Endometrium (tissue), 2 donors: ENCODE measurements at regions not wholly inside any gene's neighbourhood (a gene's known extent, or its start where the extent isn't known, plus 50 kb on each side); places are given as distances from the start of the nearest gene placed in this dataset.
"Not testable (repeated sequence)": the region's sequence is repeated elsewhere in the genome, so short reads cannot be mapped to it uniquely, and the experiment has no call there.

Source experiments
- FAIRE-seq: peaks from 2 replicates; lab custom pipeline; 2012; peaks lifted over from hg19 to GRCh38; lab: Jason Lieb, UNC
- donor health status: control.
- donor health status: control.

DNA sequence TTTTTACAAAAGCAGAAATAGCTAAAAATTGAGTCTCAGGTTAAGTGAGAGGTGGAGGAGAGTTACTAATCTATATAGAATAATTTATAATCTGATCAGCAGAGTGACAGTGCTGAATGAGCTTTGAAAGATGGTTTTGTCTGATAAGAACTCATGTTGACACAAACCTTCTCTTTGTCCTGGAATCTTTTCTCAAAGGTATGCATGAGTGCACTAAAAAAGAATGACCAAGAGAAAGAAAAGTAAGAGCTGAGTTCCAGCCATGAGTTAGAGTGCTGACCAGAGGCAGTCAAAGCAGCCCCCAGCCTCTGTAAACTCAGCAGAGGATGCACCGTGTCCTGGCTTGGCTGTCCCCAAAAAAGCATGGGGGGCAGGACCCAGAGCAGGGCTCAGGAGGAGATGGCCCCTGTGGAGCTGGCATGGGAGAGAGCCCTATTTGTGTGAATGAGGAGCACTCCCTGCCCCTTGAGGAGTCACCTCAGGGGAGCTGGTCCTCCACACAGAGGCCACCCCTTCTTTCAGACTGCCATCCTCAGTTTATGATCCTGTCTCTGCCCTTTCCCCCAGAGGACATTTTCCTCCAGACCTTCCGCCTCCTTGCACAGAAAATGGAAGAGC lies 129.8 kb downstream of the SEC23A start:
- no peak for FAIRE-seq

- FAIRE-seq = peak; percentile 37
These were observed 130.5 kb downstream of the SEC23A start for GRCh38 chr14:38972511-38972910.

- FAIRE-seq = no peak
These were observed 131.6 kb downstream of the SEC23A start for GRCh38 chr14:38971258-38971921.

DNA sequence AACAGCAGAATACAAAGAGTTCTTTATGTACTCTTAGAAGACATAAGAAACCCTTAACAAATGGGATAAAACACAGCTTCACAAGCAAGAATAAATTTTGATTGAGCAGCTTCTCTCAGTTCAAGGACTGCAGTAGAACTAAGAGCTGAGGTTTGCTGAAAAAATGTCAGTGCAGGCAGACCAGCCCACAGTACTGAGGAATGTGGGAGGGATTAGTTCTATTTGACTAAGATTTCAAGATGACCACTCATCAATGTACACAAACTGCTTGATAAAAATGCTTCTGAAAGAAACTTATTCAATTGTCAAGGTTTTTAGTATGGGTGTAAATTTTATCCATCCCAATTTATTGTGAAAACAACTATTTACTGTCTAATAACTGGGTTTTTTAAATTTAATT lies 138.4 kb downstream of the SEC23A start:
- FAIRE-seq = no peak

- FAIRE-seq = no peak
These were observed 142.0 kb downstream of the SEC23A start for GRCh38 chr14:38960946-38961531.

DNA sequence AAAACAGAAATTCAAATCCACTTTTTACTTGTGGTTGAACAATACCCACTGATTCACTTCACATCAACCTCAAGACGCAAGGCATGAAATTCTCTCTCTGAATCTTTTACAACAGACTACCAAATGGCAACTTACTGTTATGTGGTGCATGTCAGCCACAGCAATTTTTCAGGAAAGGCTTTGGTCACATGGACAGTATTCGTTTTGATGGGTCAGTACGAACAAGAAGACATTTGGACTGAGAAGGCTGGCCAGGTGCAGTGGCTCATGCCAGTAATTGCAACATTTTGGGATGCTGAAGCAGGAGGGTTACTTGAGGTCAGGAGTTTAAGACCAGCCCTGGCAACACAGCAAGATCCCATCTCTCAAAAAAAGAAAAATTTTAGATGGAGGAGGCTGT lies 144.0 kb downstream of the SEC23A start:
- FAIRE-seq = no peak

- no peak for FAIRE-seq
These were observed 144.4 kb downstream of the SEC23A start for GRCh38 chr14:38958589-38958988.

- peak; percentile 92 for FAIRE-seq
These were observed 151.6 kb downstream of the SEC23A start for GRCh38 chr14:38951451-38951850.

GRCh38 chr14:38950676-38951075 lies 152.4 kb downstream of the SEC23A start:
- FAIRE-seq = no peak

- FAIRE-seq = no peak
These were observed 154.5 kb downstream of the SEC23A start for GRCh38 chr14:38948576-38948975.

- FAIRE-seq = peak; percentile 60
These were observed 154.9 kb downstream of the SEC23A start for GRCh38 chr14:38948171-38948570.

DNA sequence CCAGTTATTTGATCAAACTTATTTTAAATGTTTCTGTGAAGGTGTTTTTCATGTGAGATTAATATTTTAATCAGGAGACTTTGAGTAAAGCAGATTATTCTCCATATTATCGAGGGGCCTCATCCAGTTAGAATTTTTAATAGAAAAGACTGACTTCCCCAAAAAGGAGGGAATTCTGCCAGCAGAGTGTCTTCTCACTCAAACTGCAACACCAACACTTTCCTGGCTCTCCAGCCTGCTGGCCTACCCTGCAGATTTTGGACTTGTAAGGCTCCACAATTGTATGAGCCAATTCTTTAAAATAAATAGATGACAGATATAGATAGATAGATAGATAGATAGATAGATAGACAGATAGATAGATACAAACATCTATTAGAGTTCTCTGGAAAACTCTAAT lies 155.7 kb downstream of the SEC23A start:
- no peak for FAIRE-seq

DNA sequence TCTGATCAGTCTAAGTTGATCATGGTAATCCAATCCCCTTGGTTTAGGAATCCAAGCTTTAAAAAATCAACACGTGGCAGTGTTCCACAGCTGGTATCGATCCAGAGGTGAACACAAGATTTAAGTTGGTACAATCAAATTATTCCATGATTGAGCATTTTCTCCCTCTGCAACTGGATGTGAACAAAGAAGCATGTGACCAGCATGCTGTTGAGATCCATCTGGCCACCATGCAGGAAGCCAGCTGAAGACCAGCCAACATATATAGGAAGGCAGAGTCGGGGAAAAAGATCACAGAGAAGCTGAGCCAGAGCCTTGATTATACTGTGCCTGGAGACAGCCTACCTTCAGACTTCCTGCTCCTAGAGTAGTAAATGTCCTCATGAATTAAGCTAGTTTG lies 158.3 kb downstream of the SEC23A start:
- no peak for FAIRE-seq

DNA sequence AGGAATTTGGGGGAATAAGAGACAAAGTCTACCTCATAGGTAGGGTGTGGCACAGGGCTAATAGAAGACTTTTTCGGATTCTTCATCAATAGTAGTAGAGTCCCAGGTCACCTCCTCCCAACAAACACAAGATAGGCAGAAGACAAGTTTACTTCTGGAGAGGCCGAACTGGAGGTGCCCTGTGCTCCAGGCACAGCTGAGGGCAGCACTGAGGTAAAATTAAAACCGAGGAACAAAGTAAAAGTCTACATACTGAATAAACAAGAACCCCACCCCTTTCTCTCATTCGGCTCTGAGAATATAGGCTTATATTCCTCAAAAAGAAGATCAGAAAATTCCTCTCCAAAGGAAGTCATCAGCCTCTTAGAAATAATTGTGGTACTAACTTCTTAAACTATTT lies 161.5 kb downstream of the SEC23A start:
- FAIRE-seq = no peak

GRCh38 chr14:38932653-38933000 lies 170.4 kb downstream of the SEC23A start:
- not testable (repeated sequence) for FAIRE-seq

DNA sequence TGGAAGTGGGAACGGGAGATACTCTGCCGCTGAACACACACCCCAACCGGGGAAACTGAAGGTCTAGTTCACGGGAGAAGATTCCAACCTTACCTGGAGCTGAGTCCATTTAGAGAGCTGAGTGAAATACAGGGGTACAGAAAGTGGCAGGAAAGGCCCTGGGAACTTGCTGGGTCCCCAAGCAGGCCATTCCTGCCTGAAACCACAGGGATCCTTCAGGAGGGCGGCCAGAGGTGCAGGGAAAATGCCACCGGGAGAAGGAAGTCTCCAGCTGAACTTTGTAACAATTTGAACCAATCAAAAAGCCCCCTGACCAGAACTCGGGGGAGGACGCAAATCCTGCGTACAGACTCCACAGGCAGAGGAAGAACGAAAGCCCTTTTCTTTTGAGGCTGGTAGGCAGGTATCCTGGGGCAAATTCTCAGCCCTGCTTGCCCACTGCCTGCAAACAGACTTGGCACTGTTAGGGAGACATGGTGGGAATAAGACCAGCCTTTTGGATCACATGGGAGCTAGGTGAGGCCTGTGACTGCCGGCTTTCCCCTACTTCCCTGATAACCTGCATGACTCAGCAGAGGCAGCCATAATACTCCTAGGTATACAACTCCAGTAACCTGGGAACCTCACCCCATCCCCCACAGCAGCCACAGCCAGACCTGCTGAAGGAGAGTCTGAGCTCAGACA lies 170.9 kb downstream of the SEC23A start:
- FAIRE-seq = no peak

GRCh38 chr14:38930898-38931297 lies 172.1 kb downstream of the SEC23A start:
- no peak for FAIRE-seq

- FAIRE-seq = no peak
These were observed 173.0 kb downstream of the SEC23A start for GRCh38 chr14:38930022-38930421.

DNA sequence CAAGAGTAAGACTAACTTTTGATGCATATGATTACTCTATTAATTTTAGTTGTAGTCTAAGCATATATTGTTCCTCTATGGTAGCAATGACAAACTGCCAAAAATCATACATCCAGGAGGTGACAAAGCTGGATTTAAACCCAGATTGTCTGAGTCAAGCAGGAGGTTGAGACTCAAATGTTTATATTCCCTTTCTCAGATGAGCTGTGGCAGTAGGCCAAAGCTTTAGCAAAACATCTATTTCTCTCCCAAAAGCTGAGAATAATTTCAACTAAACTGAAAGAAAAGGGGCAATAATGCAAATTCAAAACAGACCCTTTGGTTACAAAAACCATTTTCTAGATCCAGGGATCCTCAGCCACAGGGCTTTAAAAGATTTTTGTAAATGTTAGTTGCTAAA lies 173.6 kb downstream of the SEC23A start:
- no peak for FAIRE-seq

DNA sequence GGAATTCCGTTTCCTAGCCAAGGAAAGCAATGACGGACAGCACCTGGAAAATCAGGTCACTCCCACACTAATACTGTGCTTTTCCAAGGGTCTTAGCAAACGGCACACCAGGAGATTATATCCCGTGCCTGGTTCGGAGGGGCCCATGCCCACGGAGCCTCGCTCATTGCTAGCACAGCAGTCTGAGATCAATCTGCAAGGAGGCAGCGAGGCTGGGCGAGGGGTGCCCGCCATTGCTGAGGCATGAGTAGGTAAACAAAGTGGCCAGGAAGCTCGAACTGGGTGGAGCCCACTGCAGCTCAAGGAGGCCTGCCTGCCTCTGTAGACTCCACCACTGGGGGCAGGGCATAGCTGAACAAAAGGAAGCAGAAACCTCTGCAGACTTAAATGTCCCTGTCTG lies 181.1 kb downstream of the SEC23A start:
- not testable (repeated sequence) for FAIRE-seq

DNA sequence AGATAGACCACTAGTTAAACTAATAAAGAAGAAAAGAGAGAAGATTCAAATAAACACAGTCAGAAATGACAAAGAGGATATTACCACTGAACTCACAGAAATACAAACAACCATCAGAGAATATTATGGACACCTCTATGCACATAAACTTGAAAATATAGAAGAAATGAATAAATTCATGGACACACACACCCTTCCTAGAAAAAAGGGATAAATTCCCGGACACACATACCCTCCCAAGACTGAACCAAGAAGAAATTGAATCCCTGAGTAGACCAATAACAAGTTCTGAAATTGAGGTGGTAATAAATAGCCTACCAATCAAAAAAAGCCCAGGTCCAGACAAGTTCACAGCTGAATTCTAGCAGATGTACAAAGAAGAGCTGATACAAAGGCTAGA lies 187.9 kb downstream of the SEC23A start:
- no peak for FAIRE-seq

DNA sequence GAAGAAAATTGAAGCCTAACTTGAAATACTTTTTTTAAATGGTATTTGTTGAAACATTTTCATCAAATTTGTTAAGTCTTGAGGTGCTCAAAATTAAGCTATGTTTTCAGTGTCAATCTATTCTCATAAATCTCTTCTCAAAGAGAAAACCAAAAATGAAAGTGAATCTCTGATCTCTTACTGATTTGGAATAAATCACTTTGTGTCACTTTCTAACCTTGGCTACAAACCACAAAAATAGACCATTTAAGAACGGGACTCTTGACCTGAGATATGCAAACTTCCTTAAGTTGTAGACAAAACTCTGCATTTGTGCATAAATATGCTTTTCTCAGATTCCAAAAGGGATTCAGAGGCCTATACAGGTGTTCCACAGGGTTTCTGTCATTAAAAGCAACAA lies 192.9 kb downstream of the SEC23A start:
- FAIRE-seq = no peak

DNA sequence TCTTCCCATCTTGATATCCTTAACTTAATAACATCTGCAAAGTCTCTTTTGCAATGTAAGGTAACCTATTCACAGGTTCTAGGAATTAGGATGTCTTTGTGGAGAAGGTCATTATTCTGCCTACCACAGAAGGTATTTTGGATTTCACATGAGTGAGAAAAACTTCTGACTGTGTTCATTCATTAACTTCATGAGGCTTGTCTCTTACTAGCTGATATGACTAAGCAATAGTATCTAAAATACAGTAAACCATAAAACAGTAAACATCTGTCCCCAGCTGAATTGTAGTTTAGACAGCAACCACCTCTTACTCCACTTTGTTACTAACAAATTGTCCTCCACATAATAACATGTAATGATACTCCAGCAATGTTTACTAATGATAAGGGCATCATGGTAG lies 198.1 kb downstream of the SEC23A start:
- FAIRE-seq = no peak
